Esophagus squamous epithelium (tissue), 4 donors: ENCODE measurements at regions not wholly inside any gene's neighbourhood (a gene's known extent, or its start where the extent isn't known, plus 50 kb on each side); places are given as distances from the start of the nearest gene placed in this dataset.

Source experiments
- POLR2A ChIP-seq, 4 donors: fragments of 450-650 bp; IDR thresholded peaks; one replicate each; pipeline ENCODE4 v1.6.1; 2017; ENCODE audit warnings: antibody characterized with exemption in 4 of 4, mild to moderate bottlenecking in 4 of 4, moderate library complexity in 3 of 4
- TF ChIP-seq, protein P1 (sequence below), 6 experiments: fragments of 450-650 bp in 4 of 6; fragments of 200-600 bp in 2 of 6; sonication (generic) in 2 of 6; IDR thresholded peaks; one replicate each; pipeline ENCODE4 v1.5.1; 2016 to 2019; ENCODE audit warnings: antibody characterized with exemption in 6 of 6, mild to moderate bottlenecking in 4 of 6, moderate library complexity in 4 of 6

DNA sequence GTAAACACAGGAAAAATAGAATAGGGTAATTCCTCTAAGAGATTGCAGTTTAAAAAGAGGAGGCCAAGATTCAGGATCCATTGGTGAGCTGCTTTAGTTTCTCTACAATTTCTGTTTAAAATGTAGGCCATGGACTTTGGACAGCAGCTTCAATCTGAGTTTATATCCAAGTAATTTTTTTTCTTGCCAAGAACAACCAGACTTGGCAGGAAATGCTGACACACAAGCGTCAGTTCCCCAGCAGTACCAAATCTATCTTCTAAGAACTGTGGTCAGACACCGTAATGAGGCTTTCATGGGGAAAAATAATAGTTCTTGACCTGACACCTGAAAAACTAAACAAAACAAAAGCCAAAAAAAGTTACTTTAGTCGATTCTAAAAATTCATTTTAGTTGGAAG, 528.8 kb downstream of the CSNK1G3 start:
- TF ChIP-seq, protein P1, sequence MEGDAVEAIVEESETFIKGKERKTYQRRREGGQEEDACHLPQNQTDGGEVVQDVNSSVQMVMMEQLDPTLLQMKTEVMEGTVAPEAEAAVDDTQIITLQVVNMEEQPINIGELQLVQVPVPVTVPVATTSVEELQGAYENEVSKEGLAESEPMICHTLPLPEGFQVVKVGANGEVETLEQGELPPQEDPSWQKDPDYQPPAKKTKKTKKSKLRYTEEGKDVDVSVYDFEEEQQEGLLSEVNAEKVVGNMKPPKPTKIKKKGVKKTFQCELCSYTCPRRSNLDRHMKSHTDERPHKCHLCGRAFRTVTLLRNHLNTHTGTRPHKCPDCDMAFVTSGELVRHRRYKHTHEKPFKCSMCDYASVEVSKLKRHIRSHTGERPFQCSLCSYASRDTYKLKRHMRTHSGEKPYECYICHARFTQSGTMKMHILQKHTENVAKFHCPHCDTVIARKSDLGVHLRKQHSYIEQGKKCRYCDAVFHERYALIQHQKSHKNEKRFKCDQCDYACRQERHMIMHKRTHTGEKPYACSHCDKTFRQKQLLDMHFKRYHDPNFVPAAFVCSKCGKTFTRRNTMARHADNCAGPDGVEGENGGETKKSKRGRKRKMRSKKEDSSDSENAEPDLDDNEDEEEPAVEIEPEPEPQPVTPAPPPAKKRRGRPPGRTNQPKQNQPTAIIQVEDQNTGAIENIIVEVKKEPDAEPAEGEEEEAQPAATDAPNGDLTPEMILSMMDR (IDR thresholded peaks at IDR 0.05) = no peak
- TF ChIP-seq POLR2A (IDR thresholded peaks at IDR 0.05) = no peak
